ENCODE measurements at regions not wholly inside any gene's neighbourhood (a gene's known extent, or its start where the extent isn't known, plus 50 kb on each side); places are given as distances from the start of the nearest gene placed in this dataset.

- Histone ChIP-seq H3K4me3 (ENCODE audit: low read depth, low read length) (no peak overlapping the region), H3K27ac (no peak overlapping the region), H3K9me3 (ENCODE audit: control insufficient read depth, low read length) (no peaks in the 10 kb centered on the region), H3K79me2 (no peaks in the 10 kb centered on the region), H3K9ac (no peak overlapping the region), H3K4me2 (ENCODE audit: low read length) (no peak overlapping the region), H2AFZ (no peak overlapping the region), H3K36me3 (ENCODE audit: control insufficient read depth, insufficient read depth, low read length) (no peaks in the 10 kb centered on the region), H3K27me3 (ENCODE audit: control insufficient read depth, insufficient read depth, low read length) (no peaks in the 10 kb centered on the region), H3K4me1 (no peaks in the 10 kb centered on the region)
- no peak for TF ChIP-seq CTCF (IDR thresholded peaks at IDR 0.05)
These were observed 115.7 kb downstream of the DIO2 start for GRCh38 chr14:80095623-80096022.

DNA sequence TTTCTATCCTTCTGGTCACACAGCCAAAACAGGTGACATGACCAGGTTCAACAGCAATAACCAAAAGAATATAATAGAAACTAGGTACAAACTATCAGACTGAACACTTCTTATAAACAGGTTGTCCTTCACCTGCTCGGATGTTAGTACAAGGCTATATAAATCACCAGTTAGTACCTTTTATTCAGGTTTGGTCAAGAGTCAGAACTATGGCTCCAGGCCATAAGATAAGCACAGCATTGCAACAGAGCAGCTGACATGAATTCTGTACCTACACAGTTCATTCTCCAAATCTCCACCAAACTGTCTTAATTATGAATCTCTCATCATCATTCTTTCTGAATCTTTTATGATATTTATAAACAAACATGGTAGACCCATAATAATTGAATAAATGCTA, 123.9 kb downstream of the DIO2 start:
- no peaks in the 10 kb centered on the region for H3K27me3 ChIP-seq (ENCODE audit: control insufficient read depth, insufficient read depth, low read length)
- no peak overlapping the region for H3K9ac ChIP-seq
- H3K36me3 ChIP-seq (ENCODE audit: control insufficient read depth, insufficient read depth, low read length), result no peaks in the 10 kb centered on the region
- no peak overlapping the region for H3K27ac ChIP-seq
- no peak overlapping the region for H3K4me3 ChIP-seq (ENCODE audit: low read depth, low read length)
- H3K4me2 ChIP-seq (ENCODE audit: low read length), result no peak overlapping the region
- H3K79me2 ChIP-seq, result no peaks in the 10 kb centered on the region
- no peak overlapping the region for H2AFZ ChIP-seq
- no peak for TF ChIP-seq CTCF (IDR thresholded peaks at IDR 0.05)
- H3K9me3 ChIP-seq (ENCODE audit: control insufficient read depth, low read length), result no peaks in the 10 kb centered on the region
- H3K4me1 ChIP-seq, result no peaks in the 10 kb centered on the region

DNA sequence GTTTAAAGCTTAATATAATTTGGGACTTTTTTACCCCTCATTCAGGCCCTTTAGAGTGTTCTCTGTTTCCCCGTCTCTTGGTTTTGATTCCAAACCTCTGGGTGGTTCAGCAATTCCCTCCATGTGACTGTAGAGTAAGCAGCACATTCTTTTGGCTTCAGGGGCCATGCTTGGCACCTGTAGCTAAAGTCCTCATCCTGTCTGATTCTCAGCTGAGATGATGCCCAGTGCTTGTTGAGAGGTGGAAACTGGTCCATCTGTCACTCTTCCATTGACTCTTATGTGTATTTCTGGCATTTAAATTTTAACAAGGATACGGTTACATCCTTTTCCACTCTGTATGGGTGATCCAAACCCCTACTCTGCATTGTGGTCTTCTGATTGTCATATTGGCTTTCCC, 127.1 kb downstream of the DIO2 start:
- Histone ChIP-seq H3K27ac (no peak overlapping the region), H3K79me2 (no peaks in the 10 kb centered on the region)
- TF ChIP-seq CTCF (IDR thresholded peaks at IDR 0.05), result no peak

GRCh38 chr14:80080601-80081000, 130.7 kb downstream of the DIO2 start:
- Histone ChIP-seq H3K27me3 (ENCODE audit: control insufficient read depth, insufficient read depth, low read length) (no peaks in the 10 kb centered on the region), H3K9ac (no peak overlapping the region), H3K9me3 (ENCODE audit: control insufficient read depth, low read length) (no peaks in the 10 kb centered on the region), H3K79me2 (no peaks in the 10 kb centered on the region), H2AFZ (no peak overlapping the region), H3K27ac (no peak overlapping the region), H3K4me3 (ENCODE audit: low read depth, low read length) (no peak overlapping the region), H3K4me2 (ENCODE audit: low read length) (no peak overlapping the region), H3K36me3 (ENCODE audit: control insufficient read depth, insufficient read depth, low read length) (no peaks in the 10 kb centered on the region), H3K4me1 (no peaks in the 10 kb centered on the region)
- no peak for TF ChIP-seq CTCF (IDR thresholded peaks at IDR 0.05)

More for the DNA sequence above, 127.1 kb downstream of the DIO2 start:
- Histone ChIP-seq H3K4me3 (ENCODE audit: low read depth, low read length) (no peak overlapping the region), H3K4me1 (no peaks in the 10 kb centered on the region), H3K4me2 (ENCODE audit: low read length) (no peak overlapping the region), H3K9me3 (ENCODE audit: control insufficient read depth, low read length) (no peaks in the 10 kb centered on the region), H3K9ac (no peak overlapping the region), H3K36me3 (ENCODE audit: control insufficient read depth, insufficient read depth, low read length) (no peaks in the 10 kb centered on the region), H3K27me3 (ENCODE audit: control insufficient read depth, insufficient read depth, low read length) (no peaks in the 10 kb centered on the region), H2AFZ (no peak overlapping the region)

DNA sequence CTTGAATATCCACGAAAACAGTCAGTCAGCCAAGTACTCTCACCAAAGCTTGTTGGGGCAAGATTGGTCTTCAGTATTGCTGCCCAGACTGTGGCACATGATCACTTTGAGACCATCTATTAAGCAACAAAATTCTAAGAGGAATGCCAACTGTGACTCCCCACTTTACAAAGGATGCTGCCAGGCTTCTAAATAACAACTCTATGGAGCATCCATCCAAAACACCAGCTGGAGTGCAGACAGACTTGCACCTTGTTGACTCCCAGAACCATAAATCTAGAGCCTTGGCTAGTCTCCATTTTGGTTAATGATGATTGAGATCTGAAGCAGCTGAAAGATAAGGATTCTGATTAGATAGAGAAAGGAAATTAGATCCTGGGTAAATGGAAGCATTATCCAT, 132.8 kb downstream of the DIO2 start:
- Histone ChIP-seq H3K9ac (no peak overlapping the region), H3K79me2 (no peaks in the 10 kb centered on the region), H3K9me3 (ENCODE audit: control insufficient read depth, low read length) (no peaks in the 10 kb centered on the region), H3K36me3 (ENCODE audit: control insufficient read depth, insufficient read depth, low read length) (no peaks in the 10 kb centered on the region), H3K27ac (no peak overlapping the region), H2AFZ (no peak overlapping the region), H3K4me2 (ENCODE audit: low read length) (no peak overlapping the region), H3K4me3 (ENCODE audit: low read depth, low read length) (no peak overlapping the region), H3K27me3 (ENCODE audit: control insufficient read depth, insufficient read depth, low read length) (no peaks in the 10 kb centered on the region), H3K4me1 (no peaks in the 10 kb centered on the region)
- TF ChIP-seq CTCF (IDR thresholded peaks at IDR 0.05), result no peak

Measured in parathyroid adenoma (tissue), 2 donors.